Neural cell (in vitro differentiated cells): ENCODE measurements at regions not wholly inside any gene's neighbourhood (a gene's known extent, or its start where the extent isn't known, plus 50 kb on each side); places are given as distances from the start of the nearest gene placed in this dataset.

Source experiments
- H2AFZ ChIP-seq: fragments of 200-600, 300-800 bp; sonication (generic), shearing (Covaris generic); 2 replicates; pipeline ENCODE4 v1.6.0; 2014; ENCODE audit warnings: low read depth, mild to moderate bottlenecking, antibody characterized with exemption, low read length, moderate library complexity
- H3F3A ChIP-seq: fragments of 200-600 bp; shearing (Covaris generic); 2 replicates; pipeline ENCODE4 v1.6.1; 2016; ENCODE audit warnings: mild to moderate bottlenecking, moderate library complexity, mixed read lengths, antibody characterized with exemption, low read length; ENCODE audit not compliant: insufficient read depth, poor library complexity, severe bottlenecking
- H3K27ac ChIP-seq: fragments of 200-600, 300-800 bp; sonication (generic), shearing (Covaris generic); 2 replicates; pipeline ENCODE4 v1.5.1; 2014; ENCODE audit warnings: mild to moderate bottlenecking, low read length, moderate library complexity
- H3K27me3 ChIP-seq: fragments of 300-800, 200-600 bp; sonication (generic), shearing (Covaris generic); 2 replicates; pipeline ENCODE4 v1.6.0; 2014; ENCODE audit warnings: mild to moderate bottlenecking, low read depth, low read length, moderate library complexity; ENCODE audit not compliant: insufficient read depth
- H3K36me3 ChIP-seq: fragments of 300-800, 200-600 bp; sonication (generic), shearing (Covaris generic); 2 replicates; pipeline ENCODE4 v1.5.1; 2014; ENCODE audit warnings: mild to moderate bottlenecking, antibody characterized with exemption, low read length, moderate library complexity; ENCODE audit not compliant: insufficient read depth
- H3K4me2 ChIP-seq: fragments of 300-800, 200-600 bp; sonication (generic), shearing (Covaris generic); 2 replicates; pipeline ENCODE4 v1.6.0; 2014; ENCODE audit warnings: mild to moderate bottlenecking, low read length
- H3K4me3 ChIP-seq: fragments of 300-800, 200-600 bp; sonication (generic), shearing (Covaris generic); 2 replicates; pipeline ENCODE4 v1.5.1; 2014; ENCODE audit warnings: mild to moderate bottlenecking, low read length, moderate library complexity
- H3K79me2 ChIP-seq: fragments of 200-600 bp; shearing (Covaris generic); replicated peaks from 2 replicates; pipeline ENCODE4 v1.6.0; 2014; ENCODE audit warnings: mild to moderate bottlenecking, low read length, moderate library complexity; ENCODE audit not compliant: insufficient read depth
- H3K9ac ChIP-seq: fragments of 300-800, 200-600 bp; sonication (generic), shearing (Covaris generic); 2 replicates; pipeline ENCODE4 v1.6.1; 2016; ENCODE audit warnings: mild to moderate bottlenecking, low read length, mixed read lengths
- H3K9me2 ChIP-seq: fragments of 200-600 bp; shearing (Covaris generic); 2 replicates; pipeline ENCODE4 v1.6.1; 2016; ENCODE audit warnings: mild to moderate bottlenecking, low read length, mixed read lengths; ENCODE audit not compliant: insufficient read depth
- H3K9me3 ChIP-seq: fragments of 200-600, 300-800 bp; sonication (generic), shearing (Covaris generic); 2 replicates; pipeline ENCODE4 v1.6.1; 2016; ENCODE audit warnings: mild to moderate bottlenecking, mixed run types, low read length, moderate library complexity, mixed read lengths
- H4K20me1 ChIP-seq: fragments of 200-600 bp; shearing (Covaris generic); 2 replicates; pipeline ENCODE4 v1.6.1; 2016; ENCODE audit warnings: mild to moderate bottlenecking, mixed run types; ENCODE audit not compliant: insufficient read depth
- CTCF ChIP-seq: fragments of 450-650 bp; IDR thresholded peaks from 2 replicates; pipeline ENCODE4 v1.5.1; 2014; ENCODE audit warnings: antibody characterized with exemption, mild to moderate bottlenecking, moderate library complexity; ENCODE audit not compliant: poor library complexity, severe bottlenecking
- EP300 ChIP-seq: fragments of 450-650 bp; conservative IDR thresholded peaks from 2 replicates; pipeline ENCODE4 v1.6.1; 2014; ENCODE audit warnings: antibody characterized with exemption, mild to moderate bottlenecking, moderate library complexity; ENCODE audit not compliant: poor library complexity, severe bottlenecking
- EZH2 ChIP-seq: fragments of 200-600, 300-800 bp; shearing (Covaris generic), sonication (generic); IDR thresholded peaks from 2 replicates; pipeline ENCODE4 v1.6.1; 2014; ENCODE audit warnings: antibody characterized with exemption, low read length, borderline replicate concordance, mild to moderate bottlenecking; ENCODE audit not compliant: insufficient read depth, poor library complexity, severe bottlenecking
- MXI1 ChIP-seq: fragments of 450-650 bp; conservative IDR thresholded peaks from 2 replicates; pipeline ENCODE4 v1.6.1; 2014; ENCODE audit warnings: antibody characterized with exemption, mild to moderate bottlenecking; ENCODE audit not compliant: poor library complexity, severe bottlenecking
- POLR2AphosphoS5 ChIP-seq: IDR thresholded peaks from 2 replicates; pipeline ENCODE4 v1.6.1; 2012
- RAD21 ChIP-seq: fragments of 450-650 bp; conservative IDR thresholded peaks from 2 replicates; pipeline ENCODE4 v1.6.1; 2014; ENCODE audit warnings: antibody characterized with exemption, mild to moderate bottlenecking, moderate library complexity
- REST ChIP-seq: IDR thresholded peaks from 2 replicates; pipeline ENCODE4 v1.6.1; 2012; ENCODE audit warnings: borderline replicate concordance
- SMC3 ChIP-seq: fragments of 450-650 bp; conservative IDR thresholded peaks from 2 replicates; pipeline ENCODE4 v1.6.1; 2014; ENCODE audit warnings: antibody characterized with exemption, mild to moderate bottlenecking, moderate library complexity; ENCODE audit not compliant: poor library complexity
- TAF1 ChIP-seq: IDR thresholded peaks from 2 replicates; pipeline ENCODE4 v1.6.1; 2012; ENCODE audit warnings: low read depth

GRCh38 chr16:17641990-17642389 lies 171.2 kb upstream of the XYLT1 start:
- TF ChIP-seq REST (no peak), SMC3 (no peak), RAD21 (no peak), CTCF (no peak), TAF1 (no peak), POLR2AphosphoS5 (no peak), EP300 (no peak), MXI1 (no peak), EZH2 (no peak)
- Histone ChIP-seq H3K27ac (no peak overlapping the region), H3K9me3 (no peaks in the 10 kb centered on the region), H3K9me2 (no peaks in the 10 kb centered on the region), H3F3A (no peaks in the 10 kb centered on the region), H3K27me3 (no peaks in the 10 kb centered on the region), H3K36me3 (no peaks in the 10 kb centered on the region), H3K79me2 (no peaks in the 10 kb centered on the region), H3K9ac (no peak overlapping the region), H3K4me2 (no peak overlapping the region), H2AFZ (no peak overlapping the region), H4K20me1 (no peaks in the 10 kb centered on the region), H3K4me3 (no peak overlapping the region)

GRCh38 chr16:17638134-17638533 lies 167.4 kb upstream of the XYLT1 start:
- Histone ChIP-seq H2AFZ (no peak overlapping the region), H3K4me2 (no peak overlapping the region), H3K79me2 (no peaks in the 10 kb centered on the region)

More at GRCh38 chr16:17638134-17638533, 167.4 kb upstream of the XYLT1 start:
- Histone ChIP-seq H3K4me3 (no peak overlapping the region), H3K9me3 (no peaks in the 10 kb centered on the region), H3K27me3 (no peaks in the 10 kb centered on the region), H3K36me3 (no peaks in the 10 kb centered on the region), H3F3A (no peaks in the 10 kb centered on the region), H3K9me2 (no peaks in the 10 kb centered on the region), H3K9ac (no peak overlapping the region), H3K27ac (no peak overlapping the region), H4K20me1 (no peaks in the 10 kb centered on the region)
- TF ChIP-seq TAF1 (no peak), MXI1 (no peak), REST (no peak), CTCF (no peak), EP300 (no peak), RAD21 (no peak), SMC3 (no peak), EZH2 (no peak), POLR2AphosphoS5 (no peak)
